H1 (cell line): ENCODE measurements at regions not wholly inside any gene's neighbourhood (a gene's known extent, or its start where the extent isn't known, plus 50 kb on each side); places are given as distances from the start of the nearest gene placed in this dataset.

Source experiments
- CTCF ChIA-PET: fragments of 300-600 bp; sonication (Branson Sonifier 250); formaldehyde crosslinking; loops from one replicate; lab custom pipeline; 2021; ENCODE audit not compliant: partially characterized antibody; lab: Charles Lee
- POLR2A ChIA-PET: fragments of 300-600 bp; sonication (Branson Sonifier 250); formaldehyde crosslinking; loops from one replicate; lab custom pipeline; 2021; ENCODE audit warnings: inconsistent platforms; ENCODE audit not compliant: partially characterized antibody; lab: Charles Lee
- DNase-seq, 2 experiments: peaks; one replicate each; pipeline versions ENCODE4 v3.0.0 to v3.0.0-alpha.2; 2010 to 2022; ENCODE audit warnings: low spot score in 2 of 2, low read depth in 1 of 2, mixed read lengths in 1 of 2
- FAIRE-seq: peaks from 2 replicates; lab custom pipeline; 2011; peaks lifted over from hg19 to GRCh38; lab: Jason Lieb, UNC
- H2AFZ ChIP-seq: 2 replicates; pipeline ENCODE4 v1.8.1; 2012; ENCODE audit warnings: low read length, inconsistent platforms
- H2AK5ac ChIP-seq: 2 replicates; pipeline ENCODE4 v1.6.1; 2013; ENCODE audit warnings: low read depth, low read length
- H2BK120ac ChIP-seq: replicated peaks from 2 replicates; pipeline ENCODE3; 2013; ENCODE audit warnings: low read depth, low read length, inconsistent platforms
- H2BK12ac ChIP-seq: 2 replicates; pipeline ENCODE4 v1.6.1; 2013; ENCODE audit warnings: low read depth, low read length
- H2BK15ac ChIP-seq: 2 replicates; pipeline ENCODE4 v1.6.1; 2013; ENCODE audit warnings: low read length
- H2BK20ac ChIP-seq: 2 replicates; pipeline ENCODE4 v1.6.1; 2013; ENCODE audit warnings: low read length
- H2BK5ac ChIP-seq: 2 replicates; pipeline ENCODE4 v1.6.1; 2013; ENCODE audit warnings: low read depth, low read length
- H3K14ac ChIP-seq: 2 replicates; pipeline ENCODE4 v1.6.1; 2013; ENCODE audit warnings: inconsistent platforms; ENCODE audit not compliant: insufficient read length
- H3K18ac ChIP-seq: 2 replicates; pipeline ENCODE4 v1.6.1; 2013; ENCODE audit warnings: low read length; ENCODE audit errors: extremely low read depth
- H3K23ac ChIP-seq: 2 replicates; pipeline ENCODE4 v1.6.1; 2013; ENCODE audit warnings: inconsistent platforms; ENCODE audit not compliant: insufficient read length
- H3K23me2 ChIP-seq: 2 replicates; pipeline ENCODE4 v1.6.1; 2013; ENCODE audit warnings: low read depth, low read length
- H3K27ac ChIP-seq: 2 replicates; pipeline ENCODE4 v1.6.1; 2011; ENCODE audit warnings: low read depth, low read length, inconsistent platforms
- H3K27me3 ChIP-seq, 4 experiments: replicated peaks in 1 of 4; 1 replicate in 1 of 4; 2 replicates in 3 of 4; pipeline versions ENCODE4 v1.6.1 to v1.8.1; 2011 to 2013; ENCODE audit warnings: low read length in 3 of 4, mild to moderate bottlenecking in 3 of 4, inconsistent platforms in 2 of 4, mixed read lengths in 2 of 4, moderate library complexity in 1 of 4; ENCODE audit not compliant: control insufficient read depth in 3 of 4, insufficient read depth in 3 of 4; ENCODE audit errors: extremely low read depth in 1 of 4
- H3K36me3 ChIP-seq, 4 experiments: 2 replicates each; pipeline versions ENCODE4 v1.6.1 to v1.8.1; 2011 to 2013; ENCODE audit warnings: mild to moderate bottlenecking in 4 of 4, low read length in 3 of 4, moderate library complexity in 2 of 4, control low read depth in 1 of 4, inconsistent platforms in 1 of 4; ENCODE audit not compliant: insufficient read depth in 4 of 4, control insufficient read depth in 2 of 4
- H3K4ac ChIP-seq: replicated peaks from 2 replicates; pipeline ENCODE3; 2013; ENCODE audit warnings: low read length, low read depth, mixed read lengths, inconsistent platforms; ENCODE audit not compliant: insufficient read length
- H3K4me1 ChIP-seq, 4 experiments: replicated peaks in 1 of 4; 1 replicate in 1 of 4; 2 replicates in 3 of 4; pipeline versions ENCODE4 v1.6.1 to v1.8.1; 2011 to 2013; ENCODE audit warnings: low read length in 3 of 4, inconsistent platforms in 2 of 4, mixed read lengths in 1 of 4; ENCODE audit not compliant: insufficient read depth in 4 of 4, control insufficient read depth in 3 of 4
- H3K4me2 ChIP-seq, 2 experiments: 2 replicates each; pipeline versions ENCODE4 v1.6.1 to v1.8.1; 2011 to 2013; ENCODE audit warnings: low read depth in 2 of 2, low read length in 2 of 2, control low read depth in 1 of 2, inconsistent platforms in 1 of 2, mild to moderate bottlenecking in 1 of 2; ENCODE audit not compliant: insufficient read depth in 1 of 2
- H3K4me3 ChIP-seq, 4 experiments: fragments of 200-600, 300-600 bp in 1 of 4; sonication (generic), shearing (Covaris generic), sonication (Bioruptor Twin) in 1 of 4; 2 replicates each; pipeline versions ENCODE4 v1.5.1 to v1.8.1; 2011 to 2016; ENCODE audit warnings: low read length in 4 of 4, low read depth in 3 of 4, control low read depth in 2 of 4, inconsistent platforms in 2 of 4, mild to moderate bottlenecking in 2 of 4, mixed read lengths in 1 of 4, moderate library complexity in 1 of 4; ENCODE audit not compliant: insufficient read depth in 2 of 4; ENCODE audit errors: extremely low read depth in 1 of 4
- H3K56ac ChIP-seq: replicated peaks from 2 replicates; pipeline ENCODE3; 2013; ENCODE audit warnings: low read depth, mild to moderate bottlenecking, mixed read lengths, low read length, inconsistent platforms; ENCODE audit not compliant: insufficient read length
- H3K79me1 ChIP-seq: 2 replicates; pipeline ENCODE4 v1.6.1; 2013; ENCODE audit warnings: low read depth, low read length, control low read depth
- H3K79me2 ChIP-seq, 2 experiments: 2 replicates each; pipeline versions ENCODE4 v1.6.1 to v1.8.1; 2012 to 2013; ENCODE audit warnings: low read length in 2 of 2, mild to moderate bottlenecking in 2 of 2, inconsistent platforms in 1 of 2; ENCODE audit not compliant: insufficient read depth in 2 of 2, control insufficient read depth in 1 of 2
- H3K9ac ChIP-seq, 4 experiments: replicated peaks in 1 of 4; 1 replicate in 1 of 4; 2 replicates in 3 of 4; pipeline versions ENCODE4 v1.6.1 to v1.8.1; 2011 to 2013; ENCODE audit warnings: low read depth in 3 of 4, low read length in 3 of 4, control low read depth in 2 of 4, mild to moderate bottlenecking in 2 of 4, moderate library complexity in 2 of 4, inconsistent platforms in 1 of 4; ENCODE audit errors: extremely low read depth in 1 of 4
- H3K9me3 ChIP-seq, 2 experiments: 2 replicates each; pipeline versions ENCODE4 v1.6.1 to v1.8.1; 2012 to 2013; ENCODE audit warnings: mild to moderate bottlenecking in 2 of 2, moderate library complexity in 2 of 2, control low read depth in 1 of 2, inconsistent platforms in 1 of 2, low read depth in 1 of 2, low read length in 1 of 2, mixed read lengths in 1 of 2; ENCODE audit not compliant: insufficient read depth in 2 of 2
- H4K20me1 ChIP-seq, 2 experiments: replicated peaks in 1 of 2; 2 replicates each; pipeline versions ENCODE3 to v1.8.1; 2011 to 2013; ENCODE audit warnings: inconsistent platforms in 2 of 2, low read length in 2 of 2, mild to moderate bottlenecking in 1 of 2; ENCODE audit not compliant: insufficient read depth in 2 of 2, control insufficient read depth in 1 of 2
- H4K5ac ChIP-seq: 2 replicates; pipeline ENCODE4 v1.6.1; 2013; ENCODE audit warnings: low read length, low read depth, mixed read lengths, inconsistent platforms; ENCODE audit not compliant: insufficient read length
- H4K8ac ChIP-seq: 2 replicates; pipeline ENCODE4 v1.8.0; 2013; ENCODE audit warnings: mild to moderate bottlenecking, moderate library complexity, low read length, inconsistent platforms; ENCODE audit not compliant: insufficient read depth; ENCODE audit errors: extremely low read depth
- H4K91ac ChIP-seq: replicated peaks from 2 replicates; pipeline ENCODE3; 2013; ENCODE audit warnings: low read length, mixed read lengths, inconsistent platforms; ENCODE audit not compliant: insufficient read length
- POLR2A ChIP-seq, 2 experiments: IDR thresholded peaks; 1 replicate in 1 of 2; 2 replicates in 1 of 2; pipeline ENCODE4 v1.6.1; 2011; ENCODE audit warnings: low read depth in 2 of 2, low read length in 2 of 2, mild to moderate bottlenecking in 2 of 2; ENCODE audit errors: control extremely low read depth in 1 of 2
- RBBP5 ChIP-seq: IDR thresholded peaks from 2 replicates; pipeline ENCODE4 v1.7.1; 2012; ENCODE audit warnings: low read depth, mild to moderate bottlenecking, inconsistent platforms, low read length, moderate library complexity, borderline replicate concordance
- SIRT6 ChIP-seq: IDR thresholded peaks from one replicate; pipeline ENCODE4 v1.7.1; 2012; ENCODE audit warnings: low read length, inconsistent platforms
- YY1 ChIP-seq: IDR thresholded peaks from 2 replicates; pipeline ENCODE4 v1.6.1; 2011; ENCODE audit warnings: low read depth, mild to moderate bottlenecking, low read length
- WGBS, 2 experiments: shearing (Covaris generic) in 1 of 2; methylation state at CpG; one replicate each; pipeline versions ENCODE4 v1.1.6 to v1.1.7; 2013 to 2015; ENCODE audit warnings: low lambda C conversion rate in 2 of 2, mixed read lengths in 2 of 2, inconsistent platforms in 1 of 2, low coverage in 1 of 2, missing lambda C conversion rate in 1 of 2; ENCODE audit not compliant: insufficient replicate concordance in 2 of 2, insufficient coverage in 1 of 2, insufficient read length in 1 of 2; ENCODE audit errors: extremely low coverage in 1 of 2, missing lambda C conversion rate in 1 of 2; 5-methylcytosine and 5-hydroxymethylcytosine counted together

DNA sequence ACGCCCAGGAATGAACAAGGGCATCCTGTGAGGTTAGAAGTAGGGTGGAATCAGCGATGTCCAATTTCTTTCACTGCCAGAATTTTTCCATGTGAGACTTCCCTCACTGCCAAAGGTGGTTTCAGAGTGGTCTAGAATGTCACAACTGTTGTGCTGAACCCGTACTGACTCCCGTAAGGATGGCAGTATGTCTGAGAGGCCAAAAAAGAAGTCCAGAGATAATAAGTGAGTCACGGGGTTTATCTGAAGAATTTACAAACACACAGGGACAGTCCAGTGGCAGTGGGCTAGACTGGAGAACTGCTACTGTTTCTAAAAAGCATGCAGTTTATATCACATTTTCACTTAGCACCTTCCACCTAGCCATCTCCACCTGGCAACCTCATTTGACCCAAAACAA lies 160.6 kb upstream of the ATP10A start:
- 93% methylated on average over 5 of the region's 5 CpGs; no CpG with 5 or more reads in 1 of the 2 experiments for WGBS, 2 experiments
- no peaks in the 10 kb centered on the region for H3K9me3 ChIP-seq
- CTCF ChIA-PET = no interaction called here

More for the DNA sequence above, 160.6 kb upstream of the ATP10A start:
- H4K5ac ChIP-seq = no peak overlapping the region
- H4K91ac ChIP-seq = no peak overlapping the region
- H2BK20ac ChIP-seq = no peak overlapping the region
- no peak overlapping the region for H3K4me3 ChIP-seq
- H3K9ac ChIP-seq = no peak overlapping the region
- H3K79me1 ChIP-seq = no peaks in the 10 kb centered on the region
- no peaks in the 10 kb centered on the region for H3K27me3 ChIP-seq
- H3K4ac ChIP-seq = no peak overlapping the region
- H3K23me2 ChIP-seq = no peaks in the 10 kb centered on the region
- DNase-seq (no peak), FAIRE-seq (no peak)
- H3K14ac ChIP-seq = no peak overlapping the region
- H2BK5ac ChIP-seq = no peak overlapping the region
- no peak overlapping the region for H2AK5ac ChIP-seq
- no peak overlapping the region for H3K4me2 ChIP-seq
- H2AFZ ChIP-seq = no peak overlapping the region
- H2BK12ac ChIP-seq = no peak overlapping the region
- H4K20me1 ChIP-seq = no peaks in the 10 kb centered on the region
- H2BK15ac ChIP-seq = no peak overlapping the region
- TF ChIP-seq SIRT6 (no peak), YY1 (no peak), RBBP5 (no peak), POLR2A (IDR thresholded peaks at IDR 0.05; ENCODE audit: control extremely low read depth in 1 of 2, low read depth in 2 of 2, low read length in 2 of 2) (no peak)
- no peak overlapping the region for H3K27ac ChIP-seq
- H3K56ac ChIP-seq = no peak overlapping the region
- no peak overlapping the region for H3K23ac ChIP-seq
- H3K4me1 ChIP-seq = peaks cover 0 to 3% (median under 1%) of the 10 kb centered on the region in 4 experiments; a peak in 1 of 7 replicates
- H3K36me3 ChIP-seq = no peaks in the 10 kb centered on the region
- no peak overlapping the region for H4K8ac ChIP-seq
- no peaks in the 10 kb centered on the region for H3K79me2 ChIP-seq
- no peak overlapping the region for H2BK120ac ChIP-seq
- POLR2A ChIA-PET = no interaction called here
- H3K18ac ChIP-seq = no peak overlapping the region
